ENCODE measurements at regions not wholly inside any gene's neighbourhood (a gene's known extent, or its start where the extent isn't known, plus 50 kb on each side); places are given as distances from the start of the nearest gene placed in this dataset.

- DNase-seq (ENCODE audit: extremely low read depth in 1 of 11, low read depth in 9 of 11, low spot score in 4 of 11), result no peak
These were observed 50.8 kb upstream of the ANP32A start for GRCh38 chr15:68871507-68871906.

GRCh38 chr15:68874788-68875187 lies 54.1 kb upstream of the ANP32A start:
- no peak for DNase-seq (ENCODE audit: extremely low read depth in 1 of 11, low read depth in 9 of 11, low spot score in 4 of 11)

GRCh38 chr15:68875377-68876116 lies 54.8 kb upstream of the SPESP1 start:
- DNase-seq (ENCODE audit: extremely low read depth in 1 of 11, low read depth in 9 of 11, low spot score in 4 of 11), result peak; percentile 77 to 94 (median 88)

GRCh38 chr15:68877626-68878025 lies 52.7 kb upstream of the SPESP1 start:
- DNase-seq (ENCODE audit: extremely low read depth in 1 of 11, low read depth in 9 of 11, low spot score in 4 of 11), result no peak

GRCh38 chr15:68880382-68880781 lies 49.9 kb upstream of the SPESP1 start:
- DNase-seq (ENCODE audit: extremely low read depth in 1 of 11, low read depth in 9 of 11, low spot score in 4 of 11), result no peak
